Kasumi-1 (cell line): ENCODE measurements at regions not wholly inside any gene's neighbourhood (a gene's known extent, or its start where the extent isn't known, plus 50 kb on each side); places are given as distances from the start of the nearest gene placed in this dataset.

Experiments
- DNase-seq, 2 experiments: peaks; one replicate each; lab custom pipeline; 2025; lab: John Stamatoyannopoulos, UW

DNA sequence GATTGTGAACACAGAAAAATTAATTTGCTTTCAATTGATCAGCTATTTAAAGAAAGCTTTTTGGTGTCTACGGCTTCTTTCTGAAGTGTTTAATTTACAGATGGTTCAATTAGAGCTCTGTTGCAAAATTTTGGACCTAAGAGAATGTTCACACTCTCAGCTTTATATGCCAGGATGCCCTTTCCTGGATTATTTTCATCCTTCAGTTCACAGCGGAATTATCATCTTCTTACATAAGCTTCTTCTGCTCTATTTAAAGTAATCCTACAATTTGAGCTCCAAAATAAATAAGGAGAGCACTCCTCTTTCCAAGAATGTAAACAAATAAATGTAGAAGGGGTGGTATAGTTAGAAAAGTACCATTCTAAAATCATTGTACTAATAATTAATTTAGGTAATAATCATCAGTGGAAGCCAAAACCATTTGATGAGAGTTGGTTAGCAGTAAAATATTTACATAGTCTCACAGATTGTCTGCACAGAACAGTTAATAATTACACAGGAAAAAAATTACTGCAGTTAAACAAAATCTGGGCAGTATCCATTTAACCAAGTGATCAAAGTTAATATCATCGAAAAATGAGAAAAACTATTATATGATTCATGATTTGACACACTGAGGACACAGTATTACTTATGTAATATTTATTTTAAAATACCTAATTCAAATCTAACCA lies 298.0 kb upstream of the TMEM229A start:
- DNase-seq, result no peak

- no peak for DNase-seq
These were observed 295.9 kb upstream of the TMEM229A start for GRCh38 chr7:124328774-124329173.

DNA sequence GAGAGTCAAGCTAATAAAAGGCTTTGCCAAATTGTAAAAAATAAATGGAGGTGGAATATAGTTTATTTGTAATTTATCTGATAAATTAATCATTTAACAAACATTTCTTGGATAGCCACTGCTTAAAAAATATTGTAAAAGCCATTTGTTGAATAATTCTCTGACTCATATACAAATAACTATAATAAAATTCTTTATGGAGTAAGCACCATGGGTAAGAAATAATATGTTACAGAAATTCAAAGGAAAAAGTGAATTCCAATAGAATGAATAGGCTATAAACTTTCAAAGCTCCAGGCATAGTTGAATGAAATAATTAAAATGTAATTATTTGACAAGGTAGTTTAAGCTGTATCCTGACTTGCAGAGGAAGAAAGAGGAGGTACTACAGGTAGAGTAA lies 291.4 kb upstream of the TMEM229A start:
- DNase-seq, result no peak

GRCh38 chr7:124323597-124323996 lies 290.7 kb upstream of the TMEM229A start:
- DNase-seq, result no peak

- no peak for DNase-seq
These were observed 289.7 kb upstream of the TMEM229A start for GRCh38 chr7:124322561-124322960.

DNA sequence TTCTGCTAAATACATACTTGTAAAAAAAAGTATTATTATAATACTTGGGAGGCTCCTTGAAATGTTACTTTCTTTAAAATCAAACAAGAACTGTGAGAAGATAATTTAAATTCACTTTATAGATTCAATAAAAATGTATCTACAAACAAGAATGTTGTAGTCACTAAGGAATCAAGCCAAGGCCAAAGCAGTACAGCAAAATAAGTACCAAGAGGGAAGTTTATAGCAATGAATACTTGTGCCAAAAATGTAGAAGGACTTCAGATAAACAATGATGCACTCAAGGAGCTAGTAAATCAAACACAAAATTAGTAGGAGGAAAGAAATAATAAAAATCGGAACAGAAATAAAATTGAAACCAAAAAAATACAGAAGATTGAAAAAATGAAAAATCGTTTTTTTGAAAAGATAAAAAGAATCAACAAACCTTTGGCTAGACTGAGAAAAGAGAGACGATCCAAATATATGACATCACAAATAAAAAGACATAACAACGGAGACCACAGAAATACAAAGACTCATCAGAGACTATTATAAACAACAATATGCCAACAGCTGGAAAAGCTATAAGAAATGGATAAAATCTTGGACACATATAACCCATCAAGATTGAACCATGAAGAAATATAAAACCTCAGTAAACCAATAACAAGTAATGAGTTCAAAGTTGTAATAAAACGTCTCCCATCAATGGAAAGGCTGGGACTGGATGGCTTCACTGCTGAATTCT lies 286.0 kb upstream of the TMEM229A start:
- no peak for DNase-seq

GRCh38 chr7:124310934-124311390 lies 278.1 kb upstream of the TMEM229A start:
- no peak for DNase-seq

- no peak for DNase-seq
These were observed 275.5 kb upstream of the TMEM229A start for GRCh38 chr7:124308384-124308783.

DNA sequence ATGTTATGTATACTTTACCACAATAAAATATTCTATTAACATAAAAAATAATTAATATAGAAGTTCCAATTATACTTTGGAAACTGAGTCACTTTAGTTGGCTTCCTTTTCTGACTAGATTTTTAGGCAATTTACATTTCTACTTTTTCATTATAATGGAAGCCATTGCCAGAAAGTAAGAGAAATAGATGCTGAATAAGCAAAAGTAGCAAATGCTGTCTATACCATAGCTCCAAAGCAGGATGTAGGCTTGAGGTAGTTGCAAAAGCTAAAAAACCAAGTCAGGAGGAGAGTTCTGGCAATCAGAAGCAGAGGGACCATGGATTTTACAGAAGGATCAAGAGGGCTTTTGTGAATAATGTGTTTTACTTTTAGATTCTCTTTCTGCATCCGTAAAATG lies 262.4 kb upstream of the TMEM229A start:
- DNase-seq, result no peak

DNA sequence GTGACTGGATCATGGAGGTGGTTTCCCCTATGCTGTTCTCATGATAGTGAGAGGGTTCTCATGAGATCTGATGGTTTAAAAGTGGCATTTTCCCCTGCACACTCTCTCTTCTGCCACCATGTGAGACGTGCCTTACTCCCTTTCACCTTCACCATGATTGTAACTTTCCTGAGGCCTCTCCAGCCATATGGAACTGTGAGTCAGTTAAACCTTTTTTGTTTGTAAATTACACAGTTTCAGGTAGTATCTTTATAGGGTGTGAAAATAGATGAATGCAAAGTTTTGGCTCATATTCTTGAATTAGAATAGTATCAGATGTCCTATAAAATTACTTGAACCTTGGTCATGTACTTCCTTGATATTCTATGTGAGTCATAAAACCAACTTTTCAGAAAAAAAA lies 252.1 kb upstream of the TMEM229A start:
- DNase-seq, result no peak

DNA sequence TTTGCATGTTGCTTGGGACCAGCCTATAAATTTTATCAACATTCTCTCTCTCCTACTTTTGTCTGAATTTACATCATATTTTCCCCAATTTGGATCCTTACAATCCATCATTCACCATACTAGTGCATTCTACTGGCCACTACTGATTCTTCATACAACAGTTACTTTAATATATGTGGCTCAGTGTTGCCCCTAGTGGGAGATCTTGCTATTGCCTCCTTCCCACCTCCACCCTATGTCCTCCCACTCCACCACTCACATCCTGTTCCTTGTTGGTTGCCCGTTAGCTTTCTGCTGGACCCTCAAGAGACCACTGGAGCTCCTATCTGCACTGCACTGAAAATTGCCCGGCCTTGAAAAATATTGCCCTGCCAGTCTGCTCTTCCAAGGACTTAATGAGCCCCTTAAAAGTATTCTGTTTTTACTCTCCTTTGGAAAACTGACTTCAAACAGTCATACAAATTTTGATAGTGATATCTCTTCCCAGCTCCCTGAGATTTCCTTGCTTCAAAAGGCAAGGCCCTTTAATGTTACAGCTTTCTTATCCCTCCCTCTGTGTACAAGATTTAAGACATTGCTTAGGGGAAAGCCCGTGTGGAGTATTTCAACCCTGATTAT lies 243.2 kb upstream of the TMEM229A start:
- peak; percentile 21 to 26 for DNase-seq

DNA sequence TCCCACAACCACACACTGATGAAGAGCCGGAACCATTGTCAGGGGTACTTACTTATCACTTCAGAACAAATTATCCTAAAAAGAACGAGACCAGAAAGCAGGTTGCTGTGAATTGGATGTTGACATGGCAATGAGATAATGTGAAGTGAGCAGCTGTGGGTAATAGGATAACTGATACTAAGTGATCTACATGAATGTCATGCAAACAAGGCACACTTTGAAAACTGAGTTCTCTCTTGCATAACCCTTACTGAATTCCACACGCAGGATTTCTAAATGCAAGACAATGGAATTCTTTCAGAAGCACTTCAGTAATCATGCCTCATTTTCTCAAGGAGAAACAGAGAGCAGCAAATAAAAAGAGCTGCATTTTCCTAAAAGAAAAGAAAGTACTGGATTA lies 242.5 kb upstream of the TMEM229A start:
- DNase-seq, result no peak

DNA sequence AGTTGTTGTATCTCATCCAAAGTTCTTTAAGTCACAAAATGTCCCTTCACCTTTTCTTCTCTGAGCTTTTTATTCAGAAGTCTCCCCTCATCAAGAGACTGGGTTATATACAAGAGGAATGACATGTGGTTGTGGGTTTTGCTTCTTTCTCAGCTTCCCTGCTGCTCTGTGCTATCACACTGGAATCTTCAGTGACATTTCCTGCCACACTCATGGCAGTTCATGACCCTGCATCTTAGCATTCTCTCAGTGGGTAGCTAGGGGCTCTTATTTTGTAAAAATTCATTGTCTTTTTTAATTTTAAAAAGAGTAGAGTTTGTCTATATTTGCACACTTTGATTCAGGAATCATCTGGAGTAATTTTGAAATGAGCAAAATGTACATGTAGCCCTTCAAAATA lies 236.9 kb upstream of the TMEM229A start:
- DNase-seq, result peak; percentile 42 to 45

DNA sequence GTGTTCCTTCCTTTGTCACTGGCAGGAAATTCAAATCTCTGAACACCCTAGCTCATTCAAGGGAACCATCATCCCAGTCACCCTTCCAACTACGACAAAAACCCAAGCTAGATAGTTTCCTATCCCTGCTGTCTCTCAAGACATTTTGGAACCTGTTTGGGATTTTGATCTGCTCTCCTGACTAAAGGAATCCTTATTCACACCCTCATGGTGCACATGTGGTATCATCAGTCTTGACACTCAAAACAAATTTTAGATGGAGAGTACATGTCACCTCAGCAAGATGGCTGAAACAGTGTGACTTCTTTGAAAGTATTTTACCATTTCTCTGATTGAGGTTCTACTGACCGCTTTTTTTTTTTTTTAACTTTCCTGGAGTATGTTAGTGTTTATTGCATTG lies 234.3 kb upstream of the TMEM229A start:
- DNase-seq, result no peak

DNA sequence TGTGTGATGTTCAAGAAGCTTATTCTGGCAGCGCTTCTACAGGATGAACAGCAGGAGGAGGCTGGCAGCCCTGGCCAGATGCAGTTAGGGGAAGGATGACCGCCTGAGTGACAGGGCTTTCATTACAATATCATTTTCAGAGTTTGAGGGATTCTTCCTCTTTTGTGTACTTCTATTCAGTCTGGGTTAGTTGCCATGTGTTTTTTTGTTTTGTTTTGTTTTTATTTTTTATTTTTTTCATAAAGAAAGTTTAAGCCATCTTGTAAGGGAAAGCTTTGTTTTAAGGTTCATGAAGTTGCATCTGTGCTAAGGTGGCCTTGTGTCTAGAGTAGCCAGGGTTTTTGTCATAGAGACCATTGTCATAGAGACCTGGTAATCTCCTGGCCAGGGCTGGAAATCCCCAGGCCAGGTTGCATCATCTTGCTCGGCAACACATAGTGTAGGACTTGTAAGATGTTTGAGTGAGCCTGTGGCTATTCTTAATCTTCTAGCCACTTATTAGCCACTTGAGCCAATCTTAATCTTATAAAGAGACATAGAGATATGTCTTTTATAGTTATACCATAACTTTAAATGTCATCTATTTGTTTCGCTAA lies 230.5 kb upstream of the TMEM229A start:
- peak in 1 of 2 experiments; percentile 2 for DNase-seq

DNA sequence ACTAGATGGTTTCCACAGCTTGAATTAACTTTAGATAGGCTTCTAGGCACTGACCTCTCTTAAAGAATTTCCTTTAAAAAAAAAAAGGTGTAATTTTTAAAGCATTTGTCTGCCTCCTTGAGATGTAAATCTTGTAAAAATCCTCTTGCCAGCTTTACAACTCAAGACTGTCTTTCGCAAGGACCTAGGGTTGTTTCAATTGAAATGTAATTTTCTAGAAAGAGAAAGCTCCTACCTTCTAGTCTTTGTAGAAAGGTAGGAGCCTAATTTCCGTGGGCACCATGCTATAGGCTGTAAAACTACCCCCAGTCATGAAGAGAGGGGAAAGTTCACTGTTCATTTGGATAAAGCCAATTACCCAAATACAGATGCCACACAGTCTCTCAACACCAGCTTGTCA lies 228.8 kb upstream of the TMEM229A start:
- no peak for DNase-seq

DNA sequence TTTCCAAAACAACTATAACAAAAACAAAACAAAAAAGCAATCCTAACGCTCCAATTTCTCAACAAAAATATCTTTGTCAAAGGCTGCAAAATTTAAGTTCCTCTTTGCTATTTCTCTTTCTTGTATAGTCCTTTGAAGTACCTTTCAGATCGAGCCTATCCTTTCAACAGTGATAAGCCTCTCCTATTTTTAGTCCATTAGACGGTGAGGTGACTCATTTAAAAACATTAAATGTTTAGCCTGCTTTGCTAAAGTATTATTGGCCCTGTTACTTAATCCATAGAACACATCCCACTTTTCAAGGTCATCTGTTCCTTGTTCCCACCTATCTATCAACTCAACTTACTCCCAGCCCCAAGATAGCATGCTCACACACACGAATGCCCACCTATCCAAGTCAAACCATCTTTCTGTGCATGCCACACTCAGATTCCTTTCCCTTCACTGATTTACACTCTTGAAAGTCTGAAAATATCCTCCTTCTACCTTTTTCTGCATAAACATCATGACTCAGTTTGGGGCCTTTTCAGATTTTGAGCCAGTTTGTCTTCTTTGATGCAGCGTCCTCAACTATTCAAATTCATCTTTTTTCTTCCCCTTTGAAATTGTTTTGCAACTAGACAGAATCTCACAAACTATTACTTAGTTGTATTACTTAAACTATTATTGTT lies 224.9 kb upstream of the TMEM229A start:
- no peak for DNase-seq

DNA sequence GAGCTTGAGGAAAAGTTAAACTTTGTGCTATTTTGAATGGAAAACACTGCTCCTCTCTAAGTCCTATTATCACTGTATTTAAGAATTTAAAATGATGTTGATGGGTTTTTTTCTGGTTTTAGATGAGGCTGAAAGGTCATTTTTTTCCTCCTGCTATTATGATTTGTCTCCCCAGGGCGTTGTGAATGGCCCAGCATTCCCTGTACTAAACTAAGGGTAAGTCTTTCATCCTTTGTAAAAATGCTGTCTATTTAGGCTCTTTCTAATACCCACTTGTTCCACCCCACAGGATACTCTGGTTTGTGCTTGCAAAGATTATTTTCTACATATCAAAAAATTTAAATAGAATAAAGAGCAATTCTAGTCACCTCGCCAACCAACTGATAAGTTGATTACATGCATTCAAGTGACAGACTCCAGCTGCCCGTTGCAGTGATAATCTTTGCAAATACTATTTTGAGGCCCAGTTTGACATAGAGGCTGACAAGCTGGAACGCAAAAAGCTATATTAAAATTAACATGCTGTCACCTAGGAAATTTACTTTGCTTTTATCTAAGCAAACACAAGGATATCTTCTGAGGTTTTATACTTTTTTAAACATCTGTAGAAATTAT lies 222.3 kb upstream of the TMEM229A start:
- no peak for DNase-seq

DNA sequence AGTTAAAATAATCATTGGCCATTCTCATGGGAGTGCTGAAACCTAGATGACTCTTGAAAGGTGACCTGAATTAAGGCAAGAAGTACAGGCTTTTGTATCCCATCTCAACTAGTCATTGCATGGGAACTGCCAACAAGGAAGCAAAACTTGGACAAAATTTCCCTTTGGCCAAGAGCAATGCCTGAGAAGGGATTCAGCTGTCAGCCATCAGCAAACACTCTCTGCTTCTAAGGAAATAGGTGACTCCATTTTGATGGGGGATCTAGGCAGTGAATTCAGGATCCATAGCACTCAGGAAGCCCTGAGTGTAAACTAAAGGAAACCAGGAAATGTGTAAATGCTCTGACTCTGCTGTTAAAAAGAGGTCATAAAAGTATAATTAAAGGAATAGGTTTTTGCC lies 221.5 kb upstream of the TMEM229A start:
- no peak for DNase-seq

GRCh38 chr7:124251636-124252035 lies 218.8 kb upstream of the TMEM229A start:
- no peak for DNase-seq

DNA sequence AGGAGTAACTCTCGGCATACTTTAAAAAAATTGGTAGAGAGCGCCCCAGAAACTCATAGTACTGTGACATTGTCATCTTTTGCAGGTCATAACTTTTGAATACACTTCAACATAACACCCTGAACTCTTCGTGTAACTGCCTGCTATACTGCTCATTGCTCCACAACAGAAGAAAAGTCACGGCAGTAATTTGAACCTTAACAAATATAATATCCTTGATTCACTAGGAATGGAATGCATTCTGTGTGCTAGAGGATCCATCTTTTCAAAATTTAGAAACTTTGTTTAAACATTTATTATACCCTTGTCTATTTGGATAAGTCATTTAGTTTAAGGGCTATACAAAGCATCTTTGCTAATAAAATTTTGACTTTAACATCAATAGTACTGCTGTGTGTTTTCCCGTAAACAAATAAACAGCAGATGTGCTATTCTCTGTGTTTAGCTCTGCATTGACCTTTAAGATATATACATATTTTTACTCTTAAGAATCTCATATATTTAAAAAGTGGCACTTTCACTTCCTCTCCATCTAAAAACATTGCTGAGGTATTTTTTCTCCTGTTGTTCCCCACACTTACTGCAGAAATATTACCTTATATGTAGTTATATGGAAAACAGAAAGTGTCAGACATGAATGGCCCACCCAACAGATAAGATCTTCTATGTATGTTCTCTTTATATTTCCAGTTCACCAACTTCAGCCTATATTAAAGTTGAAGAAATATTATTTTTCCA lies 217.6 kb upstream of the TMEM229A start:
- no peak for DNase-seq
